ENCODE measurements at regions not wholly inside any gene's neighbourhood (a gene's known extent, or its start where the extent isn't known, plus 50 kb on each side); places are given as distances from the start of the nearest gene placed in this dataset.
A peak's percentile ranks its signal among the peaks of the same experiment; 100 is the strongest.

GRCh38 chr17:45690625-45691275, 93.4 kb upstream of the CRHR1 start:
- Mint-ChIP-seq H3K4me1 (ENCODE audit: low read depth, unreplicated experiment) (peaks cover 43% of the 10 kb centered on the region), H3K36me3 (ENCODE audit: unreplicated experiment) (no peaks in the 10 kb centered on the region), H3K27ac (ENCODE audit: unreplicated experiment) (no peak overlapping the region), H3K9me3 (ENCODE audit: unreplicated experiment) (peaks cover 5% of the 10 kb centered on the region), H3K4me3 (ENCODE audit: unreplicated experiment) (peak overlapping the region; percentile 2), H3K27me3 (ENCODE audit: unreplicated experiment) (peaks cover 6% of the 10 kb centered on the region)
- no peak for TF ChIP-seq CTCF (IDR thresholded peaks at IDR 0.05; ENCODE audit: partially characterized antibody, unreplicated experiment)
- DNase-seq = no peak

DNA sequence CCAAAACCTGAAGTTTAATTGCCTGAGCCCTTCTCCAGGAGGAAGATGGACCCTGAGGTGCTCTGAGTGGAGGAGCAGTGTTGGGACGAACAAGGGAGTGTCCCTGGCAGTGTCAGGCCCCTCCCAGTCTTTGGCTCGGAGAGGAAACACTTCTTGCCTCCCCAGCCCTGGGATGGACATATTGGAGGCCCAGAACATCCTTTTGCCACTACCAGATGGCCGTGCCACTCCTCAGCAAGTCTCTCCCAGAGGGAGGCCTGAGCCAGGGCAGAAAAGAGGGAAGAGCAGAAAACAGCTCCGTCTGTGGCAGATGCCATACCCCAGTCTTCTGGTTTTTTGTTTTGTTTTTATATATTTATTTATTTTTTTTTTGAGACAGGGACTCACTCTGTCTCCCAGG, 91.5 kb upstream of the CRHR1 start:
- Mint-ChIP-seq H3K9me3 (ENCODE audit: unreplicated experiment) (peaks cover 4% of the 10 kb centered on the region), H3K4me3 (ENCODE audit: unreplicated experiment) (no peak overlapping the region), H3K4me1 (ENCODE audit: low read depth, unreplicated experiment) (peaks cover 42% of the 10 kb centered on the region), H3K27ac (ENCODE audit: unreplicated experiment) (no peak overlapping the region), H3K27me3 (ENCODE audit: unreplicated experiment) (peaks cover 6% of the 10 kb centered on the region), H3K36me3 (ENCODE audit: unreplicated experiment) (no peaks in the 10 kb centered on the region)
- DNase-seq = no peak
- no peak for TF ChIP-seq CTCF (IDR thresholded peaks at IDR 0.05; ENCODE audit: partially characterized antibody, unreplicated experiment)

GRCh38 chr17:45693792-45694191, 90.3 kb upstream of the CRHR1 start:
- peaks cover 4% of the 10 kb centered on the region for H3K9me3 Mint-ChIP-seq (ENCODE audit: unreplicated experiment)

GRCh38 chr17:45696442-45696841, 87.7 kb upstream of the CRHR1 start:
- no peak overlapping the region for H3K4me3 Mint-ChIP-seq (ENCODE audit: unreplicated experiment)
- H3K9me3 Mint-ChIP-seq (ENCODE audit: unreplicated experiment) = peaks cover 5% of the 10 kb centered on the region
- H3K36me3 Mint-ChIP-seq (ENCODE audit: unreplicated experiment) = no peaks in the 10 kb centered on the region
- H3K27me3 Mint-ChIP-seq (ENCODE audit: unreplicated experiment) = peaks cover 5% of the 10 kb centered on the region
- DNase-seq = no peak
- TF ChIP-seq CTCF (IDR thresholded peaks at IDR 0.05; ENCODE audit: partially characterized antibody, unreplicated experiment) = no peak
- H3K27ac Mint-ChIP-seq (ENCODE audit: unreplicated experiment) = no peak overlapping the region
- peaks cover 12% of the 10 kb centered on the region for H3K4me1 Mint-ChIP-seq (ENCODE audit: low read depth, unreplicated experiment)

More at GRCh38 chr17:45693792-45694191, 90.3 kb upstream of the CRHR1 start:
- Mint-ChIP-seq H3K36me3 (ENCODE audit: unreplicated experiment) (no peaks in the 10 kb centered on the region), H3K27ac (ENCODE audit: unreplicated experiment) (no peak overlapping the region), H3K4me1 (ENCODE audit: low read depth, unreplicated experiment) (peaks cover 31% of the 10 kb centered on the region), H3K27me3 (ENCODE audit: unreplicated experiment) (peaks cover 4% of the 10 kb centered on the region), H3K4me3 (ENCODE audit: unreplicated experiment) (no peak overlapping the region)
- no peak for TF ChIP-seq CTCF (IDR thresholded peaks at IDR 0.05; ENCODE audit: partially characterized antibody, unreplicated experiment)
- no peak for DNase-seq

GRCh38 chr17:45697076-45697475, 87.0 kb upstream of the CRHR1 start:
- Mint-ChIP-seq H3K27me3 (ENCODE audit: unreplicated experiment) (peaks cover 4% of the 10 kb centered on the region), H3K9me3 (ENCODE audit: unreplicated experiment) (peaks cover 5% of the 10 kb centered on the region), H3K27ac (ENCODE audit: unreplicated experiment) (no peak overlapping the region), H3K4me1 (ENCODE audit: low read depth, unreplicated experiment) (peaks cover 9% of the 10 kb centered on the region), H3K4me3 (ENCODE audit: unreplicated experiment) (no peak overlapping the region), H3K36me3 (ENCODE audit: unreplicated experiment) (no peaks in the 10 kb centered on the region)
- TF ChIP-seq CTCF (IDR thresholded peaks at IDR 0.05; ENCODE audit: partially characterized antibody, unreplicated experiment) = no peak
- DNase-seq = no peak

Data from glutamatergic neuron (in vitro differentiated cells).